Lower leg skin (tissue), 4 donors: ENCODE measurements at regions not wholly inside any gene's neighbourhood (a gene's known extent, or its start where the extent isn't known, plus 50 kb on each side); places are given as distances from the start of the nearest gene placed in this dataset.

Experiments used
- DNase-seq, 2 donors: peaks; one replicate each; pipeline ENCODE4 v3.0.0-alpha.2; 2019; ENCODE audit warnings: low spot score in 2 of 2
- H3K4me3 ChIP-seq: fragments of 200-600 bp; sonication (generic); 2 replicates; pipeline ENCODE4 v1.5.1; 2017; ENCODE audit warnings: mild to moderate bottlenecking, low read depth; ENCODE audit not compliant: poor library complexity, severe bottlenecking
- CTCF ChIP-seq, 3 donors: fragments of 450-650 bp; IDR thresholded peaks; one replicate each; pipeline ENCODE4 v1.5.1; 2016; ENCODE audit warnings: antibody characterized with exemption in 3 of 3, mild to moderate bottlenecking in 3 of 3, moderate library complexity in 2 of 3
- POLR2A ChIP-seq, 2 donors: fragments of 450-650 bp; IDR thresholded peaks; one replicate each; pipeline ENCODE4 v1.6.1; 2016 to 2017; ENCODE audit warnings: antibody characterized with exemption in 2 of 2, mild to moderate bottlenecking in 1 of 2, moderate library complexity in 1 of 2
- WGBS, 2 donors: methylation state at CpG; one replicate each; pipeline ENCODE4 v1.1.5; 2018; 5-methylcytosine and 5-hydroxymethylcytosine counted together
- intact Hi-C: fragments of 100-400 bp; cut with DNase I; formaldehyde crosslinking; loops from one replicate; pipeline ENCODE4 v1.15.0; 2023; ENCODE audit warnings: low total_unique reads

GRCh38 chr5:74306845-74307244, 333.7 kb downstream of the ENC1 start:
- intact Hi-C loops: no loop called here
- no peak for TF ChIP-seq POLR2A (IDR thresholded peaks at IDR 0.05)
- no peak for TF ChIP-seq CTCF (IDR thresholded peaks at IDR 0.05)
- DNase-seq: no peak
- H3K4me3 ChIP-seq: no peak overlapping the region
- WGBS, 2 donors: 77 to 93% methylated on average over 2 of the region's 2 CpGs

GRCh38 chr5:74304536-74304935, 336.0 kb downstream of the ENC1 start:
- DNase-seq: no peak
- intact Hi-C loops: no loop called here
- H3K4me3 ChIP-seq: no peak overlapping the region
- TF ChIP-seq CTCF (IDR thresholded peaks at IDR 0.05) (no peak), POLR2A (IDR thresholded peaks at IDR 0.05) (no peak)
- WGBS, 2 donors: 80 to 95% methylated on average over 1 of the region's 1 CpG

- DNase-seq: peak in 1 of 2 donors; percentile 47
- intact Hi-C loops: no loop called here
- H3K4me3 ChIP-seq: no peak overlapping the region
- no peak for TF ChIP-seq POLR2A (IDR thresholded peaks at IDR 0.05)
- TF ChIP-seq CTCF (IDR thresholded peaks at IDR 0.05): no peak
- WGBS, 2 donors: 69 to 72% methylated on average over 3 of the region's 3 CpGs
These were observed 336.9 kb downstream of the ENC1 start for GRCh38 chr5:74303578-74303977.

- no peak overlapping the region for H3K4me3 ChIP-seq
- intact Hi-C loops: no loop called here
- TF ChIP-seq CTCF (IDR thresholded peaks at IDR 0.05) (no peak), POLR2A (IDR thresholded peaks at IDR 0.05) (no peak)
- no peak for DNase-seq
These were observed 339.0 kb downstream of the ENC1 start for GRCh38 chr5:74301576-74301975.

GRCh38 chr5:74300808-74301389, 339.6 kb downstream of the ENC1 start:
- no peak for TF ChIP-seq POLR2A (IDR thresholded peaks at IDR 0.05)
- TF ChIP-seq CTCF (IDR thresholded peaks at IDR 0.05): no peak
- 88 to 92% methylated on average over 6 of the region's 6 CpGs for WGBS, 2 donors
- H3K4me3 ChIP-seq: no peak overlapping the region
- no peak for DNase-seq
- intact Hi-C loops: no loop called here

- no peak for DNase-seq
- H3K4me3 ChIP-seq: no peak overlapping the region
- 85 to 95% methylated on average over 2 of the region's 2 CpGs for WGBS, 2 donors
- intact Hi-C loops: no loop called here
- TF ChIP-seq CTCF (IDR thresholded peaks at IDR 0.05): no peak
- no peak for TF ChIP-seq POLR2A (IDR thresholded peaks at IDR 0.05)
These were observed 340.7 kb downstream of the ENC1 start for GRCh38 chr5:74299833-74300232.
